ENCODE measurements at regions not wholly inside any gene's neighbourhood (a gene's known extent, or its start where the extent isn't known, plus 50 kb on each side); places are given as distances from the start of the nearest gene placed in this dataset.
A peak's percentile ranks its signal among the peaks of the same experiment; 100 is the strongest.

- no peak for DNase-seq (ENCODE audit: low read depth)
- no peak overlapping the region for H3K4me3 ChIP-seq (replicated peaks; ENCODE audit: low read depth, low read length)
- no peak for TF ChIP-seq CTCF (IDR thresholded peaks at IDR 0.05; ENCODE audit: low read length, missing control alignments)
Measured at GRCh38 chr6:133773776-133774175, 115.1 kb upstream of the TCF21 start.

- no peak for TF ChIP-seq CTCF (IDR thresholded peaks at IDR 0.05; ENCODE audit: low read length, missing control alignments)
- DNase-seq (ENCODE audit: low read depth) = peak; percentile 76
Measured at GRCh38 chr6:133774356-133774755, 114.6 kb upstream of the TCF21 start.

GRCh38 chr6:133778414-133779130, 110.3 kb upstream of the TCF21 start:
- peak; percentile 97 for DNase-seq (ENCODE audit: low read depth)
- TF ChIP-seq CTCF (IDR thresholded peaks at IDR 0.05; ENCODE audit: low read length, missing control alignments) = no peak
- H3K4me3 ChIP-seq (replicated peaks; ENCODE audit: low read depth, low read length) = no peak overlapping the region

More at GRCh38 chr6:133774356-133774755, 114.6 kb upstream of the TCF21 start:
- H3K4me3 ChIP-seq (replicated peaks; ENCODE audit: low read depth, low read length) = no peak overlapping the region

- DNase-seq (ENCODE audit: low read depth) = no peak
- no peak for TF ChIP-seq CTCF (IDR thresholded peaks at IDR 0.05; ENCODE audit: low read length, missing control alignments)
- no peak overlapping the region for H3K4me3 ChIP-seq (replicated peaks; ENCODE audit: low read depth, low read length)
Measured at GRCh38 chr6:133779916-133780695, 108.8 kb upstream of the TCF21 start.

- DNase-seq (ENCODE audit: low read depth) = no peak
- TF ChIP-seq CTCF (IDR thresholded peaks at IDR 0.05; ENCODE audit: low read length, missing control alignments) = no peak
- H3K4me3 ChIP-seq (replicated peaks; ENCODE audit: low read depth, low read length) = no peak overlapping the region
Measured at GRCh38 chr6:133786016-133786415, 102.9 kb upstream of the TCF21 start.

GRCh38 chr6:133787122-133787521, 101.8 kb upstream of the TCF21 start:
- no peak for DNase-seq (ENCODE audit: low read depth)
- no peak for TF ChIP-seq CTCF (IDR thresholded peaks at IDR 0.05; ENCODE audit: low read length, missing control alignments)
- H3K4me3 ChIP-seq (replicated peaks; ENCODE audit: low read depth, low read length) = no peak overlapping the region

Data from fibroblast of pulmonary artery (primary cell).